ENCODE measurements at regions not wholly inside any gene's neighbourhood (a gene's known extent, or its start where the extent isn't known, plus 50 kb on each side); places are given as distances from the start of the nearest gene placed in this dataset.

DNA sequence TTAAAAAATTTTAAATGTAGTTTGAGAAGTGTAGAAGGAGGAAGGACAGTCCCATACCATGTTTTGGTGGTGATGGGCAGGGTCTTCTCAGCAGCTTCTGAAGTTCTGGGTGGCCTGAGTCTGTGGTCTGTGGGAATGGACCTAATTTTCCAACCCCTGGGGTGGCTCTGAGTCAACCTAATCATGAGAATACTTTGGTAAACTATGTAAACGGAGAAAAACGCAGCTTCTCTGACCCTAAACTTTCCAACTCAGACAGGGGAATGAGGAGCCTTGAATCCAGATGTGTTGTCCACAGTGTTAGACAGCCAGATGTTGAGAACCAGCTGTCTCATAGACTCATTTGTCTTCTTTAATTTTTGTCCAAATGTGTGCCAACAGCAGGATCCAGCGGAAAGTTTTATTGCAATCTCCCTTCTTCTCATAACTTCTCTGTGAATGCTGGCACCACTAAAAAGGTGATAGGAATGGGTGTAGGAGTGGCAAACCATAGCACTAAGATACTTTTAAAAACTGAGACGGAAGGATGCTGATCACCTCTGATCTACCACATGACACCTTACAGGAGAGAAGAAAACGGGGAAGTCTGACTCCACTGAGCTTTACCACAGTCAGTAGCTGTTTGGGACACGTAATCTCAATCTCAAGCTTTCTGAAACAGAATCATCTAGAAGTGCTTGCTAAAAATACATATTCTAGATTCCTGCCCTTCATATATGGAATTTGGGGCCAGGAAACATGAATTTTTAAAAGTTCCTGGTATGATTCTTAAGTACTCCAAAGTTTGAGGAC, 90.5 kb upstream of the PHYHIPL start:
- no peaks in the 10 kb centered on the region for H3K9me3 ChIP-seq (ENCODE audit: control insufficient read depth, low read length, poor library complexity, severe bottlenecking)
- Mint-ChIP-seq H3K27me3 (no peaks in the 10 kb centered on the region), H3K36me3 (ENCODE audit: low read depth) (no peaks in the 10 kb centered on the region), H3K4me1 (no peaks in the 10 kb centered on the region), H3K27ac (no peak overlapping the region), H3K4me3 (no peak overlapping the region)
- ATAC-seq (no peak), DNase-seq (no peak)

DNA sequence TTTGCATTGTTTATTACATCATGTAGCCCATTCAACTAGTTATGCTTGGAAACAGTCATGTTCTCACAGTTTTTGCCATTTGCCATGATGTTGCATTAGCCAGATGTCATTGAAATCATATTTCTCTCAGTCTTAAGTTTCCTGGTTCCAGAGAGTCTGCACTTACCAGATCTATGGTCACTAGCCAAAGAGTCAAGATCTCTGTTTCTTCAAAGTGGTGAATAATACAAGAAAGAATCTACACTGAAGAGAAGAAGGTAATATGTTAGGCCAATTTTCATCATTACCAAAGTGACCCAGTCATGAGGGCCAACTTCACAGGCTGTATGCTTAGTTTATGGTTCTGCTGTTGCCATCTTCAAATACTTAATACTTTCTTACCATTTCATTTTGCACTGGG, 89.0 kb upstream of the PHYHIPL start:
- Mint-ChIP-seq H3K4me1 (no peaks in the 10 kb centered on the region), H3K36me3 (ENCODE audit: low read depth) (no peaks in the 10 kb centered on the region), H3K27me3 (no peaks in the 10 kb centered on the region), H3K27ac (no peak overlapping the region), H3K4me3 (no peak overlapping the region)
- H3K9me3 ChIP-seq (ENCODE audit: control insufficient read depth, low read length, poor library complexity, severe bottlenecking), result no peaks in the 10 kb centered on the region
- DNase-seq, result no peak
- no peak for ATAC-seq

DNA sequence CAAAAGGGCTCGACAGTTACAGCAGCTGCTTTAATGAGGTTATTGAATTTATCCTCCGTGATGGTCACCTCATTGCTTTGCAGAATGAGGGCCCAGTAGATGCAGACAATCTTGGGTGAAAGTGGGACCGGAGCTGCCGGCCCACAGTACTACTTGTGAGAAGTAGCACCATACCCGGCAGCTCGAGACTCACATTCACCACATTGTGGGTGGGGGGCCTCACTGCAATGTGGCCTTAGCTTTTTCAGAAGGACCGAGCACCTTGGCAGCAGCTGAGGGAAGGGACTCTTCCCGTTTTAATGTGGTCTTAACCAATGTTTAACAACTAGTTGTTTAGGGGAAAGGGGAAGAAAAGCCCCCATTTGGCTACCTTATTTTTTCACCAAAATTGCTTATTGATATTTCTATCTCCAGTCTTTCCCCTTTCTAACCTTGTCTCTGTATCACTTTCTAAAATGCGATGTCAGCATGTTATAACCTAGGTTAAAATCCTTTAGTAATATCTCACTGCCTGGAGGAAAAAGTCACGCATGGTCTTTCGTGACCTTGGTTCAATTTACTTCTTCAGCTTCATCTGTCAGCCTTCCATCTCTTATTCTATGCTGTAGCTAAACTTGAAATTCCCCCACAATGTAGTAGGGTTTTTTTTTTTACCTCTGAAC, 87.4 kb upstream of the PHYHIPL start:
- H3K9me3 ChIP-seq (ENCODE audit: control insufficient read depth, low read length, poor library complexity, severe bottlenecking), result no peaks in the 10 kb centered on the region
- no peak overlapping the region for H3K27ac Mint-ChIP-seq
- no peak for DNase-seq
- ATAC-seq, result no peak
- H3K27me3 Mint-ChIP-seq, result no peaks in the 10 kb centered on the region
- H3K36me3 Mint-ChIP-seq (ENCODE audit: low read depth), result no peaks in the 10 kb centered on the region
- H3K4me1 Mint-ChIP-seq, result no peaks in the 10 kb centered on the region
- H3K4me3 Mint-ChIP-seq, result no peak overlapping the region

DNA sequence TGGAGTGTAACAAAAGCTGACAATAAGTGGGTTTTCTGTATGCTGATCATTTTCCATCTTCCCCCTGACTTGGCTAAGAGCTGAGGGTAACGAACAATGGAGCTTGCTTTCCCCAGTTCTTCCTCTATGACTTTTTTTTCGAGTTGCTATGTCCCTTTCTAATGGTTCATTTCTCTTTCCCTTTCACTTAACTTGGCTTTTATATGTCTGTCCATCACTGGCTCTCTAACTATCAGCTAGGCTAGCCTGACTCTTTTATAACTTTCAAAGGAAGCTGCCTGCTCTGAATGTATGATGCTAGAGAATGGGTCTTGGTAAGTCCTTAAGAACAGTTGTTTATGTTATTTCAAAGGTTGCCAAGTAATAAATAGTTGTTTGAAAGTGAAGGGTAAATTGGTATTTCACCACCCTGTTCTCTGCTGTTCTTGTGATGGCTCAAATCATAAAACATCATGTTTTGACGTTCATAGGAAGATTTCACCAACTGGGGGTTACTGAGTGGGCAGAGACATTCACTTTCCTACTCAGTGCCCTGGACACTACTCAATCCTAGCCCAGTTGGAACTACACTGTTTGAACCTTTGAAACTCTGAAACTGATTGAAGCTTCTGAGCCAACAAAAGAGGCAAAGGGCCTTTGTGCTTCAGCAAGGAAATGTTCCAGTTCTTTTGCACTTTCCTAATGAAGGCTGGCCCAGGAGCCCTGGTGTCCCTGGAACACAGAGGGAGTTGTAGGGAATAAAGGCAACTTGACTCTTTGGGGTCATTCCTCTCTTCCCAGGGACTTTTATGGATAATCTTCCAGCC, 85.4 kb upstream of the PHYHIPL start:
- no peak overlapping the region for H3K4me3 Mint-ChIP-seq
- no peak overlapping the region for H3K27ac Mint-ChIP-seq
- no peaks in the 10 kb centered on the region for H3K27me3 Mint-ChIP-seq
- no peaks in the 10 kb centered on the region for H3K36me3 Mint-ChIP-seq (ENCODE audit: low read depth)
- no peak for ATAC-seq
- DNase-seq, result no peak
- H3K9me3 ChIP-seq (ENCODE audit: control insufficient read depth, low read length, poor library complexity, severe bottlenecking), result no peaks in the 10 kb centered on the region
- H3K4me1 Mint-ChIP-seq, result no peaks in the 10 kb centered on the region

DNA sequence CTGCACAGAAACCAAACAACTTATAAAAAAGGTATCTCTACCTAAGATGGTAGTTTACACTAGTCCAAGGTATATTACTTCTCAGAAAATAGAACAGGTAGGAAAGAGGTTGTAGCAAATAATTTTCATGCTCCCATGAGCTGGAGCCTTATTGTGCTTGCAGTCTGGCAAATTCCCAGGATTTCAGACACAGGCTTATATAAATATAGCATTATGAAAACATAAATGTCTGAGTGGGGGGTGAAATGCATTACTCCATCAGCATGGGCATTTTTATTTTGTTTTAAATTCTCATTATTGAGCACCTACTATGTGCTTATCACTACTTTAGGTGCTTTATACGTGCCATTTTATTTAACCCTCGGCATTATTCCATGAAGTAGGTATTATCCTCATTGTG, 83.0 kb upstream of the PHYHIPL start:
- no peak overlapping the region for H3K4me3 Mint-ChIP-seq
- no peak overlapping the region for H3K27ac Mint-ChIP-seq
- ATAC-seq, result no peak
- no peaks in the 10 kb centered on the region for H3K27me3 Mint-ChIP-seq
- H3K36me3 Mint-ChIP-seq (ENCODE audit: low read depth), result no peaks in the 10 kb centered on the region
- H3K9me3 ChIP-seq (ENCODE audit: control insufficient read depth, low read length, poor library complexity, severe bottlenecking), result no peaks in the 10 kb centered on the region
- no peak for DNase-seq
- no peaks in the 10 kb centered on the region for H3K4me1 Mint-ChIP-seq

DNA sequence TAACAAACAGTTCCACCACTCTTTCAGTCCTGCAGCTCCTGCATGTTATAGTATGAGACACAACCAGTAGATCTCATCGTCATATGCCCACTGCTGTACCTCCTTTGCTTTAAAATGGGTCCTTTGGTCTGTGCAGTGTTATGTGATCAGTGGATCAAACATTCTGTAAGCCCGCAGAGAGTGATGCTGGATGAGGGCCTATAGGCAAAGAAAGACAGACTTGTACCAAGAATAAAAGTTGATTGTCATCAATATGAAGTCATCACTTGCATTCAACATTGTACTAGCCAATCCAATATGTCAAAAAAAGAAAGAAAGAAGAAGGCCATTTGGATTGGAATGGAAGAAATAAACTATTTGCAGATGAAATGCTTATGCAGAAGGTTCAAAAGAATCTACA, 79.8 kb upstream of the PHYHIPL start:
- Mint-ChIP-seq H3K4me3 (no peak overlapping the region), H3K27me3 (no peaks in the 10 kb centered on the region), H3K36me3 (ENCODE audit: low read depth) (no peaks in the 10 kb centered on the region)

DNA sequence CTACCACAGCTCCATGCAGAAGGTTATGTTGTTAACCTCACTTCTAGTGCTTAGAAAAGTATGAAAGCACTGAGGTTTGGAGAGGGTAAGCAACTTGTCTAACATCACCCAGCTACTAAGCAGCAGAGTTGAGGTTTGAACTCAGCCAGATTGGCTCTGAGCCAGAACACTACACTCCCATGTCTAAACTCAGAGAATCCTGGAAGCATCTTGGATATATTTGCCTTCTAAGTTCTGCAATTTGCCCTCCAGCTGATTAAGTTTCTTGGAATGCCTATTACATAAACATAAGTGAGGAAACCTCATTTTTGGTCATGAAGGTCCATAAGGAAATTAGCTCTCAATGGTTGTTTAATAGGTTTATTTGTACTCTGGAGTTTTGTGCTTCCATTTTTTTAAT, 78.1 kb upstream of the PHYHIPL start:
- DNase-seq, result no peak
- H3K9me3 ChIP-seq (ENCODE audit: control insufficient read depth, low read length, poor library complexity, severe bottlenecking), result no peaks in the 10 kb centered on the region
- no peak for ATAC-seq
- Mint-ChIP-seq H3K36me3 (ENCODE audit: low read depth) (no peaks in the 10 kb centered on the region), H3K27me3 (no peaks in the 10 kb centered on the region), H3K27ac (no peak overlapping the region), H3K4me1 (no peaks in the 10 kb centered on the region), H3K4me3 (no peak overlapping the region)

More for the DNA sequence above, 79.8 kb upstream of the PHYHIPL start:
- no peaks in the 10 kb centered on the region for H3K9me3 ChIP-seq (ENCODE audit: control insufficient read depth, low read length, poor library complexity, severe bottlenecking)
- no peak for DNase-seq
- no peak for ATAC-seq
- H3K4me1 Mint-ChIP-seq, result no peaks in the 10 kb centered on the region
- no peak overlapping the region for H3K27ac Mint-ChIP-seq

DNA sequence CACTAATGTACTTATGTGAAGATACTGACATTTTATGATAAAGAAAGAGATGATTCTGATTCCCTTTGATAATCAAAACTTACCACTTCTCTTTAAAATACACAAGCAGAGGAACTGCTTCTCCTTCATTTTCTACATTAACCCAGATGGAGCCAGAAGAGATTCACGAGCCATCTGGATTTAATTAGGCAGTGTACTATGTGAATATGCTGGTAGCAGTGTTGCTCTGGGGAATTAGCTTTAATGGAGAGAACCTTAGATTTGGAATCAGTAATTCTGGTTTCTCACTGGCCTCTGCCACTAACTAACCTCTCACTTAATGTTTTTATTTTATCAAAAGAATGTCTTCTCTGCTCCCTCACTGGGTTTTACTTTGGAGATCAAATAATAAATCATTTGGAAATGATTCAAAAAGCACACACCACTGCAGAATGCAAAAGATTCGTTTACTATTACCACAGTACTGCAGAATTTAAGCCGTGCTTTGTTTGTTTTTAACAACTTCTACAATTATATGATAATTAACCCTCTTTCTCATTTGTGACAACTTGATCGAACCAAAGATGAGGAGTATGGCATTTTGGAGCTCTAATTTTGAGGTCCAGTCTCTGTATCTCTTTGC, 77.5 kb upstream of the PHYHIPL start:
- Mint-ChIP-seq H3K27me3 (no peaks in the 10 kb centered on the region), H3K4me3 (no peak overlapping the region), H3K36me3 (ENCODE audit: low read depth) (no peaks in the 10 kb centered on the region), H3K27ac (no peak overlapping the region), H3K4me1 (no peaks in the 10 kb centered on the region)
- H3K9me3 ChIP-seq (ENCODE audit: control insufficient read depth, low read length, poor library complexity, severe bottlenecking), result no peaks in the 10 kb centered on the region
- ATAC-seq (no peak), DNase-seq (no peak)

DNA sequence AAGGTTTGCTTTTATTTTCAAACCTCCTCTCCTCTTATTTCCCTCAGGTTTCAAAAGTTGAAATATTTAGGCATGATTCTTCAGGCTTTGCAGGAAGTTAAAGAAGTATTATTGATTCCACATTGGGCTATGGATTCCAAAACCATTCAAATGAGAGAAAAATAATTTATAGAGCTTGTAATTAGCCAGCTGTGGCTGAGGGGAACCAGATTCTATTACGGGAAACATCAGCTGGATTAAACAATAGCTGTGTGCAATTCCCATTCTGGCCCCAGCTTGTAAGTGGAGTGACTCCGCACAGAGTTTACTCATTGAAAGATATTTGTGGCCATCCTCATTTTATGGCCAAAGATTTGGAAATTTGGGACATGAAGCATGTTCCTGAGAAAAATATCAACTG, 77.0 kb upstream of the PHYHIPL start:
- ATAC-seq (no peak), DNase-seq (no peak)
- Mint-ChIP-seq H3K27me3 (no peaks in the 10 kb centered on the region), H3K4me3 (no peak overlapping the region), H3K36me3 (ENCODE audit: low read depth) (no peaks in the 10 kb centered on the region), H3K4me1 (no peaks in the 10 kb centered on the region), H3K27ac (no peak overlapping the region)
- no peaks in the 10 kb centered on the region for H3K9me3 ChIP-seq (ENCODE audit: control insufficient read depth, low read length, poor library complexity, severe bottlenecking)

DNA sequence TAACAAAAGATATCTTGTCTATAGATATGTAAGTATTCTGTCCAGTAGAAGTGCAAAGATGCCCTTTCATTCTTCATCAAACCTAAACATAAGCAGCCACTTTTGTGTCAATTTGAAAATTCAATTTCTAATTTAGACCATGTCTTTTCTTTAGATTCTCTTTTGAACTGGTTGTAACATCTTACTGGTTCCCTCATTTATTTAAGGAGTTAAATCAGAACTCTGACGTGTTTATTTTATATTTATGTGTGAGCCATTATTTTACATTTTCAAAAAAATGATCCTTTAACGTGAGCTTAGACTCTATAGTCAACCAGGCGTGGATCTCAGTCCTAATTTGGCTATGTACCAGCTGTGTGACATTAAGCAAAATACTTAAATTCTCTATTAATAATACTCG, 74.0 kb upstream of the PHYHIPL start:
- no peaks in the 10 kb centered on the region for H3K9me3 ChIP-seq (ENCODE audit: control insufficient read depth, low read length, poor library complexity, severe bottlenecking)
- Mint-ChIP-seq H3K4me3 (no peak overlapping the region), H3K36me3 (ENCODE audit: low read depth) (no peaks in the 10 kb centered on the region), H3K4me1 (no peaks in the 10 kb centered on the region), H3K27ac (no peak overlapping the region), H3K27me3 (no peaks in the 10 kb centered on the region)
- DNase-seq (no peak), ATAC-seq (no peak)

DNA sequence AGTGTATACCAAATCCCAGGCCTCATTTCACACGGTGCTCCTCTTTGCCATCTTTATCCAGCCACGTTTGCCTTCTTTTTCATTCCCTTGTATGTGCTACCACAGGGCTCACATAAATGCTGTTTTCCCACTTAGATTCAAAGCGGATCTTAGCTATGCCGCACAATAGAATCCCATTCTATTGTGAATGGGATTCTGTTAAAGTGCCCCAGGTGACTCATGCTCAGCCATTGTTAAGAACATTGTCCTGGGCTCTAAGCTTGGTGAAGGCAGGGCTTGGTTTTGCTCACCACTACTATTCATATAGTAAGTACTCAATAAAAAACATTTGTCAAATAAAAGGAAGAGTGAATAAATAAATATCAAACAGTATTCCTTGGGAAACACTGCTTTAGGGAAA, 72.3 kb upstream of the PHYHIPL start:
- Mint-ChIP-seq H3K4me1 (no peaks in the 10 kb centered on the region), H3K27me3 (no peaks in the 10 kb centered on the region), H3K4me3 (no peak overlapping the region), H3K36me3 (ENCODE audit: low read depth) (no peaks in the 10 kb centered on the region), H3K27ac (no peak overlapping the region)
- no peak for DNase-seq
- H3K9me3 ChIP-seq (ENCODE audit: control insufficient read depth, low read length, poor library complexity, severe bottlenecking), result no peaks in the 10 kb centered on the region
- no peak for ATAC-seq

DNA sequence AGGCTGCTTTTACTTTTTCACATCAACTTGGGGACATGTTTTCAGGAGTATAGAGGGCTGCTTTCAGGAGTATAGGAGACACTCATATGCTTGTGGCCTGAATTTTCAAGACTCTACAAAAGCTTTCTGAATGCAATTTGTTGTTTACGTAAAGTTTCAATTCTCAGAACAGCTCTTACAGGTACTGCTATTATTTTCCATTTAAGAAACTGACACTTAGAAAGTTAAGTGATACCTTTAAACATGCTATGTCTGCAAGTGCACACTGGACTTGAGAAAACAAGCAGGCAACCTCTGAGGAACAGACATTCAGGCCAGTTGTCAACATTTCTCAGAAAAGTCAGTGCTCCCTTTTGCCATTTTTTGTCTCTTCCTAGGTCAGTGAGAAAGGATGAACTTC, 70.0 kb upstream of the PHYHIPL start:
- no peak overlapping the region for H3K4me3 Mint-ChIP-seq
- no peak for DNase-seq
- ATAC-seq, result no peak
- no peaks in the 10 kb centered on the region for H3K27me3 Mint-ChIP-seq
- no peaks in the 10 kb centered on the region for H3K36me3 Mint-ChIP-seq (ENCODE audit: low read depth)
- H3K9me3 ChIP-seq (ENCODE audit: control insufficient read depth, low read length, poor library complexity, severe bottlenecking), result no peaks in the 10 kb centered on the region
- no peak overlapping the region for H3K27ac Mint-ChIP-seq
- no peaks in the 10 kb centered on the region for H3K4me1 Mint-ChIP-seq

DNA sequence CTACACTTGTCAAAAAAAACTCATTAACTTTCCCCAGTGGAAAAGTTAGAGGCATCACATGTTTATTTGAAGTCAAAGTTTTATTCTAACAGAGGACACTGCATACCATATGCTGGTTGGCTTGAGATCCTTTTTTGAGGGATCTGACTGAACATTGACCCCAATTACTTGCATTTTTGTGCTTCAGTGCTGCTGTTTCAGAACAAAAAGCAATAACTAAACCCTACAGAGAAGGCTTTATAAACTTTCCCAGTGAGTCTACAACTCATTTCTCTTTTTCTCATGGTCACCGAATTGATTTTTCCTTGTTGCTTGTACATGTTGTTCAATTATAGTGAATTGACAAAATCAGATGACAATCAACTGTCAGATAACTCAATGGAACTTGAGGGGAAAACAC, 69.3 kb upstream of the PHYHIPL start:
- Mint-ChIP-seq H3K4me1 (no peaks in the 10 kb centered on the region), H3K4me3 (no peak overlapping the region), H3K36me3 (ENCODE audit: low read depth) (no peaks in the 10 kb centered on the region), H3K27me3 (no peaks in the 10 kb centered on the region), H3K27ac (no peak overlapping the region)
- no peak for DNase-seq
- no peak for ATAC-seq
- no peaks in the 10 kb centered on the region for H3K9me3 ChIP-seq (ENCODE audit: control insufficient read depth, low read length, poor library complexity, severe bottlenecking)

All from T-helper 17 cell (primary cell).